Activated CD4-positive, alpha-beta T cell treated with anti-CD3 and anti-CD28 coated beads for 48 hours (primary cell): ENCODE measurements at regions not wholly inside any gene's neighbourhood (a gene's known extent, or its start where the extent isn't known, plus 50 kb on each side); places are given as distances from the start of the nearest gene placed in this dataset.

Source experiments
- DNase-seq: peaks from one replicate; pipeline ENCODE4 v3.0.0-alpha.2; 2020

- no peak for DNase-seq
Measured at GRCh38 chr1:88104236-88104635, 579.8 kb upstream of the PKN2 start.

GRCh38 chr1:88104886-88105285 is 579.2 kb upstream of the PKN2 start:
- no peak for DNase-seq

- DNase-seq: no peak
Measured at GRCh38 chr1:88111816-88112215, 572.3 kb upstream of the PKN2 start.

- no peak for DNase-seq
Measured at GRCh38 chr1:88117597-88117996, 566.5 kb upstream of the PKN2 start.

- no peak for DNase-seq
Measured at GRCh38 chr1:88118176-88118845, 565.8 kb upstream of the PKN2 start.

GRCh38 chr1:88124614-88125013 is 559.5 kb upstream of the PKN2 start:
- DNase-seq: no peak

GRCh38 chr1:88126467-88126866 is 557.6 kb upstream of the PKN2 start:
- DNase-seq: no peak

- no peak for DNase-seq
Measured at GRCh38 chr1:88133991-88134390, 550.1 kb upstream of the PKN2 start.

GRCh38 chr1:88134983-88135921 is 548.8 kb upstream of the PKN2 start:
- DNase-seq: no peak

- DNase-seq: no peak
Measured at GRCh38 chr1:88139633-88140032, 544.4 kb upstream of the PKN2 start.

- no peak for DNase-seq
Measured at GRCh38 chr1:88140325-88140724, 543.7 kb upstream of the PKN2 start.

GRCh38 chr1:88141499-88142074 is 542.5 kb upstream of the PKN2 start:
- DNase-seq: no peak

- DNase-seq: no peak
Measured at GRCh38 chr1:88145752-88146151, 538.3 kb upstream of the PKN2 start.

- no peak for DNase-seq
Measured at GRCh38 chr1:88149686-88150085, 534.4 kb upstream of the PKN2 start.

GRCh38 chr1:88150330-88150729 is 533.7 kb upstream of the PKN2 start:
- DNase-seq: no peak

GRCh38 chr1:88163187-88163586 is 520.9 kb upstream of the PKN2 start:
- no peak for DNase-seq

- no peak for DNase-seq
Measured at GRCh38 chr1:88168126-88168525, 515.9 kb upstream of the PKN2 start.

GRCh38 chr1:88169139-88169538 is 514.9 kb upstream of the PKN2 start:
- DNase-seq: no peak

- no peak for DNase-seq
Measured at GRCh38 chr1:88169939-88170338, 514.1 kb upstream of the PKN2 start.

GRCh38 chr1:88175120-88175630 is 508.9 kb upstream of the PKN2 start:
- DNase-seq: no peak

- no peak for DNase-seq
Measured at GRCh38 chr1:88175631-88176226, 508.3 kb upstream of the PKN2 start.

- DNase-seq: no peak
Measured at GRCh38 chr1:88179943-88180342, 504.1 kb upstream of the PKN2 start.

- DNase-seq: peak; percentile 71
Measured at GRCh38 chr1:88180449-88181108, 503.5 kb upstream of the PKN2 start.
